Central memory CD8-positive, alpha-beta T cell (primary cell): ENCODE measurements at regions not wholly inside any gene's neighbourhood (a gene's known extent, or its start where the extent isn't known, plus 50 kb on each side); places are given as distances from the start of the nearest gene placed in this dataset.

Experiments used
- ATAC-seq: fragments of 150-1000 bp; cut with Tn5 transposase; replicated peaks from 2 replicates; pipeline ENCODE4 v1.10.0; 2022; ENCODE audit warnings: mild to moderate bottlenecking, moderate FRiP score, moderate number of reproducible peaks; ENCODE audit not compliant: poor library complexity, severe bottlenecking; ENCODE audit errors: extremely low read depth
- DNase-seq, 2 donors: peaks; one replicate each; pipeline ENCODE4 v3.0.0; 2021; ENCODE audit warnings: low spot score in 2 of 2
- H3K27ac Mint-ChIP-seq: one replicate; pipeline ENCODE4 v1.8.0; 2022; ENCODE audit warnings: low read depth, mild to moderate bottlenecking, moderate library complexity, mixed read lengths
- H3K27me3 Mint-ChIP-seq: one replicate; pipeline ENCODE4 v1.8.0; 2022; ENCODE audit warnings: mixed read lengths
- H3K36me3 Mint-ChIP-seq: one replicate; pipeline ENCODE4 v1.8.0; 2022; ENCODE audit warnings: mild to moderate bottlenecking, moderate library complexity, mixed read lengths; ENCODE audit not compliant: insufficient read depth
- H3K4me1 Mint-ChIP-seq: one replicate; pipeline ENCODE4 v1.8.0; 2022; ENCODE audit warnings: mixed read lengths
- H3K4me3 Mint-ChIP-seq: one replicate; pipeline ENCODE4 v1.8.0; 2022; ENCODE audit warnings: mild to moderate bottlenecking, moderate library complexity, mixed read lengths
- H3K9me3 Mint-ChIP-seq: one replicate; pipeline ENCODE4 v1.8.0; 2022; ENCODE audit warnings: mixed read lengths

- ATAC-seq (no peak), DNase-seq (no peak)
- Mint-ChIP-seq H3K27ac (no peak overlapping the region), H3K4me3 (no peak overlapping the region), H3K4me1 (peaks cover 4% of the 10 kb centered on the region), H3K9me3 (no peaks in the 10 kb centered on the region), H3K36me3 (peaks cover 3% of the 10 kb centered on the region), H3K27me3 (no peaks in the 10 kb centered on the region)
Observed at GRCh38 chr2:8003462-8004075, 678.3 kb upstream of the ID2 start.

DNA sequence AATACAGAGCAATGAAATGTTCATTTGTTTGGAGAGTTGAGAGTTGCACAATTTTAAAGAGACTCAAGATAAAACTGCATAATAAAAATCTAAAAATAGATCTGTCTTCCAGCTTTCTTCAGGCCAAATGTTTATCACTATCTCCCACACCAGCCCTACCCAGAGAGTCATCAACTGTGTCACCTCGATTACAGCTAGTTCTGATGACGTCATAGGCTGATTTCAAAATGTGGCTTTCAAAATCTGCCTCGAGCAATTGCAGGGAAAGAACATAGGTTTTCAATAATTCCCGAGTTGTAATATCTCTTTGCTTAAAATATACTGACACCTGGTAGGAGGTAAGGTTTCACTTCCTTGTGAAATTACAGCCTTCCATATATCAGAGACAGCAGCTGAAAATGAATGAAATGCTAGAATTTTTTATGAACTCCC lies 677.6 kb upstream of the ID2 start:
- H3K27me3 Mint-ChIP-seq: no peaks in the 10 kb centered on the region
- no peaks in the 10 kb centered on the region for H3K9me3 Mint-ChIP-seq
- DNase-seq (no peak), ATAC-seq (no peak)
- no peak overlapping the region for H3K27ac Mint-ChIP-seq
- H3K4me3 Mint-ChIP-seq: no peak overlapping the region
- H3K4me1 Mint-ChIP-seq: peaks cover 4% of the 10 kb centered on the region
- H3K36me3 Mint-ChIP-seq: peaks cover 3% of the 10 kb centered on the region

GRCh38 chr2:8006181-8006580 lies 675.7 kb upstream of the ID2 start:
- Mint-ChIP-seq H3K4me1 (peaks cover 4% of the 10 kb centered on the region), H3K27ac (no peak overlapping the region), H3K36me3 (peaks cover 3% of the 10 kb centered on the region), H3K9me3 (no peaks in the 10 kb centered on the region), H3K4me3 (no peak overlapping the region), H3K27me3 (no peaks in the 10 kb centered on the region)
- DNase-seq (no peak), ATAC-seq (no peak)

DNA sequence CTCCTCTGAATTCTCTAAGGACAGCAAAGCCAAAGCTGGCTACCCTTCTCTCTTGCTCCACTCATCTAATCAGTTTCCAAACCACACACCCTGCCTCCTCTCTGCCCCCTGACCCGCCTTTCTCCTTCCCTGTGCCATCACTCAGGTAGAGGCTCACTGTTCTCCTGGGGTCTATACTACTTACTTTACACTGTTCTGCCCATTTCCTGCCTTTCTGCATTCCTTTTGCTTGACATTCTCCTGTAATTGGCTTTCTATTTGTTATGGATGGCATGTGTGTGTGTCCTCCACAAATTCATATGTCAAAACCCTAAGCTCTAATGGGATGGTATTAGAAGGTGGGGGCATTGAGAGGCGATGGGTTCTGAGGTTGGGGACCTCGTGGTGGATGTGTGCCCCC lies 675.2 kb upstream of the ID2 start:
- H3K4me1 Mint-ChIP-seq: peaks cover 4% of the 10 kb centered on the region
- no peaks in the 10 kb centered on the region for H3K27me3 Mint-ChIP-seq
- no peaks in the 10 kb centered on the region for H3K9me3 Mint-ChIP-seq
- DNase-seq (no peak), ATAC-seq (no peak)
- no peak overlapping the region for H3K4me3 Mint-ChIP-seq
- no peak overlapping the region for H3K27ac Mint-ChIP-seq
- H3K36me3 Mint-ChIP-seq: peaks cover 3% of the 10 kb centered on the region

- peaks cover 3% of the 10 kb centered on the region for H3K36me3 Mint-ChIP-seq
- H3K4me1 Mint-ChIP-seq: peaks cover 4% of the 10 kb centered on the region
- no peak overlapping the region for H3K27ac Mint-ChIP-seq
- no peaks in the 10 kb centered on the region for H3K9me3 Mint-ChIP-seq
- no peak for DNase-seq
- ATAC-seq: no peak
- H3K27me3 Mint-ChIP-seq: no peaks in the 10 kb centered on the region
- no peak overlapping the region for H3K4me3 Mint-ChIP-seq
Observed at GRCh38 chr2:8009010-8009597, 672.8 kb upstream of the ID2 start.

DNA sequence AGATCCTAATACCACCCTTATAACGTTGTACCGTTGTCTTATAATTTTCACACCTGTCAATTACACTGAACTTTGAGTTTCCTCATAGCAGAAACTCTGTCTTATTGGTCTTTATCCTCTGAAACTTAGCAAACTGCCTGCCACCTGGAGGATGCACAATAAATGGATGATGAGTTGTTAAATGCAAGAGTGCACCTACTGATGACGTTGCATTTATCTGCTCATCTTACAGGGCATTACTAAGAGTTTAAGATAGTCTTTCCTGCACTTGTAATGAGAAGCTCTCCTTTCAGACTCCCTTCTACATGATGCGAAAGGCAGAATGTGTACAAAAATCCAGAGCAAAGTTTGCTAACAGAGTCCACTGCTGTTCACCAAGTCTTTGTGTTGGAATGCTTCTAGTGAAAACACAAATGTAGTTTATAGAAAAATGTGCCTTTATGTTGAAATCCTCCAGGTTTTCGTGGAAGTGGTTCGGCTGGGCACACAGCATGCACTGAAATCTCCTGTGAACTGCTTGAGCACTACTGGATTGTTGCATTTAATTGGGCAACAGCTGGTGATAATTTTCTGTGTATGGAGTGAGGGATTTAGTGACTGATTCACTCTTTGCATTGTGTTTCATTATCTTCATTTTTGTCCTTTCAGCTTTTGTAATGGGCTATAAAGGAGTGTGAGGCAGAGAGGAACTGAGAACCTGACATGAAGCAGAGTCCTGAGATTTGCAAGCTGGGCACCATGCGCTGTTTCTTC lies 665.8 kb upstream of the ID2 start:
- Mint-ChIP-seq H3K4me3 (no peak overlapping the region), H3K27ac (no peak overlapping the region), H3K4me1 (no peaks in the 10 kb centered on the region), H3K27me3 (no peaks in the 10 kb centered on the region), H3K36me3 (no peaks in the 10 kb centered on the region), H3K9me3 (no peaks in the 10 kb centered on the region)
- DNase-seq (no peak), ATAC-seq (no peak)

GRCh38 chr2:8016688-8017087 lies 665.2 kb upstream of the ID2 start:
- Mint-ChIP-seq H3K36me3 (no peaks in the 10 kb centered on the region), H3K9me3 (no peaks in the 10 kb centered on the region), H3K27ac (no peak overlapping the region), H3K4me3 (no peak overlapping the region), H3K4me1 (no peaks in the 10 kb centered on the region), H3K27me3 (no peaks in the 10 kb centered on the region)
- ATAC-seq (no peak), DNase-seq (no peak)

- no peak for ATAC-seq
- no peaks in the 10 kb centered on the region for H3K36me3 Mint-ChIP-seq
- H3K27me3 Mint-ChIP-seq: no peaks in the 10 kb centered on the region
- H3K4me3 Mint-ChIP-seq: no peak overlapping the region
- no peak overlapping the region for H3K27ac Mint-ChIP-seq
- H3K4me1 Mint-ChIP-seq: peaks cover 10% of the 10 kb centered on the region
- DNase-seq: no peak
- H3K9me3 Mint-ChIP-seq: no peaks in the 10 kb centered on the region
Observed at GRCh38 chr2:8018956-8019355, 662.9 kb upstream of the ID2 start.

GRCh38 chr2:8019934-8020333 lies 661.9 kb upstream of the ID2 start:
- Mint-ChIP-seq H3K27me3 (no peaks in the 10 kb centered on the region), H3K4me1 (peaks cover 10% of the 10 kb centered on the region), H3K9me3 (no peaks in the 10 kb centered on the region), H3K4me3 (no peak overlapping the region), H3K36me3 (no peaks in the 10 kb centered on the region), H3K27ac (no peak overlapping the region)
- ATAC-seq (no peak), DNase-seq (no peak)

DNA sequence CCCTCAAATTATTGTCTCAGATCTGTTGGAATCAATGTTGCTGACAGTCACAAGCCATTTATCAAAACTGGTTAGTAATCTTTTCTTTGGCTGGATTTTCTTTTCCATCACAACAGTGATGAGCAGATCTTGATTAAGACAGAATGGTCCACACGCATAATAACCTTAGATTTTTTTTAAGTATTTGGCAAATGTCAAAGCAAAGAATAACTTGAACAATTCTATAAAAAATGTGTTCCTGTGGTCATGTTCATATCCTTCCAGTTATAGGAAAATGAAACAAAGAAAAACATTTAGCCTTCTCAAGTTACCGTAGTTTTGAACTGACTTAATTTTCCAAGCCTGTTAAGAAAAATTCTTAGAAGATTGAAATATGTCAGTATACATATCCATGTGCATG lies 659.9 kb upstream of the ID2 start:
- Mint-ChIP-seq H3K27me3 (no peaks in the 10 kb centered on the region), H3K9me3 (no peaks in the 10 kb centered on the region), H3K4me1 (peaks cover 10% of the 10 kb centered on the region), H3K4me3 (no peak overlapping the region), H3K36me3 (no peaks in the 10 kb centered on the region), H3K27ac (no peak overlapping the region)
- no peak for ATAC-seq
- DNase-seq: no peak

- Mint-ChIP-seq H3K4me3 (no peak overlapping the region), H3K9me3 (no peaks in the 10 kb centered on the region), H3K36me3 (no peaks in the 10 kb centered on the region), H3K27me3 (no peaks in the 10 kb centered on the region), H3K27ac (no peak overlapping the region), H3K4me1 (peaks cover 10% of the 10 kb centered on the region)
- ATAC-seq: no peak
- no peak for DNase-seq
Observed at GRCh38 chr2:8022908-8023640, 658.8 kb upstream of the ID2 start.

DNA sequence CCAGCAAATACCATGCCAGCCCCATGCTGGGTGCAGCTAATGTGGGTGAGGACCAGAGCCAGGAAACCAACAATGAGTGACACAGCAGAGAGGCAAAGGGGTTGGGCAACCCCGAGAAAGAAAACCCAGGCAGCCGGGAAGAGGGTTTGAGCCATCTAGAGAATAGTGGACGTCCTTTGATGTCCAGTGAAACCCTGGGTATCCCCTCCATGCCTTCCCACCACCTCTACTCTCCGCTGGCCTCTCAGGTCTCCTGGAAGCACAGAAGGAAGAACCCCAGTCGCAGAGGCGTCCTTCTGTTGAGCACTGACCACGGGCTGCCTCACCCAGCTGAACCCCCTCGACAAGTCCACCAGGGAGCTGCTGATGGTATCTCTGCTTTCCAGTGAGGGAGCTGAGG lies 657.4 kb upstream of the ID2 start:
- Mint-ChIP-seq H3K27ac (no peak overlapping the region), H3K36me3 (no peaks in the 10 kb centered on the region), H3K4me3 (no peak overlapping the region), H3K4me1 (peaks cover 10% of the 10 kb centered on the region), H3K9me3 (no peaks in the 10 kb centered on the region), H3K27me3 (no peaks in the 10 kb centered on the region)
- no peak for ATAC-seq
- no peak for DNase-seq
